HepG2 (cell line): ENCODE measurements at regions not wholly inside any gene's neighbourhood (a gene's known extent, or its start where the extent isn't known, plus 50 kb on each side); places are given as distances from the start of the nearest gene placed in this dataset.
A peak's percentile ranks its signal among the peaks of the same experiment; 100 is the strongest.

Source experiments
- HNRNPK ChIP-seq: fragments of 200-400 bp; formaldehyde crosslinking; IDR thresholded peaks from 2 replicates; pipeline ENCODE4 v1.6.1; 2018; ENCODE audit warnings: low read length, low read depth, moderate library complexity, mild to moderate bottlenecking; ENCODE audit not compliant: poor library complexity, severe bottlenecking
- KDM1A ChIP-seq: IDR thresholded peaks from 2 replicates; pipeline ENCODE4 v1.6.1; 2016; ENCODE audit warnings: missing compliant biosample characterization
- MIER3 ChIP-seq: IDR thresholded peaks from 2 replicates; pipeline ENCODE4 v1.6.1; 2016; ENCODE audit warnings: missing compliant biosample characterization, borderline replicate concordance
- SNAPC2 ChIP-seq: sonication (generic); formaldehyde crosslinking; IDR thresholded peaks from 2 replicates; pipeline ENCODE4 v1.8.1; 2022; ENCODE audit warnings: mild to moderate bottlenecking, missing genetic modification reagents
- SP5 ChIP-seq: IDR thresholded peaks from 2 replicates; pipeline ENCODE4 v1.6.1; 2016; ENCODE audit warnings: low read depth, borderline replicate concordance
- TMF1 ChIP-seq: sonication (generic); formaldehyde crosslinking; IDR thresholded peaks from 2 replicates; pipeline ENCODE4 v1.8.1; 2022; ENCODE audit warnings: low read depth, missing genetic modification reagents
- ZBTB38 ChIP-seq: sonication (generic); formaldehyde crosslinking; IDR thresholded peaks from 2 replicates; pipeline ENCODE4 v1.5.1; 2020; ENCODE audit warnings: mild to moderate bottlenecking, missing genetic modification reagents
- ZNF230 ChIP-seq: sonication (generic); formaldehyde crosslinking; IDR thresholded peaks from 2 replicates; pipeline ENCODE4 v1.4.0; 2020; ENCODE audit warnings: mild to moderate bottlenecking, missing genetic modification reagents
- ZNF34 ChIP-seq: sonication (generic); formaldehyde crosslinking; IDR thresholded peaks from 2 replicates; pipeline ENCODE4 v1.4.0; 2020; ENCODE audit warnings: mild to moderate bottlenecking, missing genetic modification reagents, borderline replicate concordance
- ZNF546 ChIP-seq: sonication (generic); formaldehyde crosslinking; conservative IDR thresholded peaks from 2 replicates; pipeline ENCODE4 v1.8.1; 2023; ENCODE audit warnings: mild to moderate bottlenecking, missing genetic modification reagents
- TF ChIP-seq, protein P1 (sequence below): sonication (generic); formaldehyde crosslinking; IDR thresholded peaks from 2 replicates; pipeline ENCODE4 v1.5.0; 2020; ENCODE audit warnings: mild to moderate bottlenecking, missing genetic modification reagents, borderline replicate concordance
- TF ChIP-seq, protein P2 (sequence below), 2 experiments: sonication (generic) in 1 of 2; formaldehyde crosslinking in 1 of 2; IDR thresholded peaks; 2 replicates each; pipeline versions ENCODE4 v1.4.0 to v1.6.1; 2016 to 2020; ENCODE audit warnings: borderline replicate concordance in 1 of 2, low read depth in 1 of 2, mild to moderate bottlenecking in 1 of 2, missing genetic modification reagents in 1 of 2
- TF ChIP-seq, protein P3 (sequence below): sonication (generic); IDR thresholded peaks from 2 replicates; pipeline ENCODE4 v1.6.1; 2016; ENCODE audit warnings: low read depth, borderline replicate concordance

DNA sequence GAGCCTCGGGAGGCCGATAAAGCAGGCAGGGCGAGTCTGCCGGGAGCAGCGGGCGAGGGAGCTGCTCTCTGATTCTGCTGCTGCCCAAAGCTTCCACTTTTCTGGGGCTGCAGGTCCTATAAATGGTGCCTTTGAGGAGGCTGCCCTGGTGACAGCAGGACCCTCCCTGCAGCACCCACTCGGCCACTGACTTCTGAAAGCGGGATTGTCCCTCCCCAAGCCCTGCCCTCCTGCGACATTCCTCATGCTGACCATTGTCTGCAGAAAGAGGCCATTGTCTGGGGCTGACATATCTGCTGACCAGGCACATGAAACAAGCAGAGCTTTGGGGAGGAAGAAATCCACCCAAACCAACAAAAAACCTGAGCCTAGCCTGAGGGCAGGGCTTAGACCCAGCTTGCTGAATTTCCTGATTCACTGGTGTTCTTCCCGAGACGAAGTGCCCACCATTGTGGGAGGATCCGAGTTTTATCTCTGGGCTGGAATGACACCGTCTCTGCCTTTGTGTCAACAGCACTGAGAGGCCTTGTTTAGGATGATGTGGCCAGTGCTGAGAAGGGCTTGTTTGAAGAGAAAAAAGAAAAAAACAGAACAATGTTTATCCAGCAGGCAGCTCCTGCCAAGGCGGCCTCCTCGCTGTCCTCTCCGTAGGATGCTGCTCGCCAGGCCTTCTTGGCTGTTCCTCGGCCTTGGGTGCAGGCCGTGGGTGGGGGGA, 129.7 kb downstream of the MYCN start (continued):
- TF ChIP-seq, protein P1, sequence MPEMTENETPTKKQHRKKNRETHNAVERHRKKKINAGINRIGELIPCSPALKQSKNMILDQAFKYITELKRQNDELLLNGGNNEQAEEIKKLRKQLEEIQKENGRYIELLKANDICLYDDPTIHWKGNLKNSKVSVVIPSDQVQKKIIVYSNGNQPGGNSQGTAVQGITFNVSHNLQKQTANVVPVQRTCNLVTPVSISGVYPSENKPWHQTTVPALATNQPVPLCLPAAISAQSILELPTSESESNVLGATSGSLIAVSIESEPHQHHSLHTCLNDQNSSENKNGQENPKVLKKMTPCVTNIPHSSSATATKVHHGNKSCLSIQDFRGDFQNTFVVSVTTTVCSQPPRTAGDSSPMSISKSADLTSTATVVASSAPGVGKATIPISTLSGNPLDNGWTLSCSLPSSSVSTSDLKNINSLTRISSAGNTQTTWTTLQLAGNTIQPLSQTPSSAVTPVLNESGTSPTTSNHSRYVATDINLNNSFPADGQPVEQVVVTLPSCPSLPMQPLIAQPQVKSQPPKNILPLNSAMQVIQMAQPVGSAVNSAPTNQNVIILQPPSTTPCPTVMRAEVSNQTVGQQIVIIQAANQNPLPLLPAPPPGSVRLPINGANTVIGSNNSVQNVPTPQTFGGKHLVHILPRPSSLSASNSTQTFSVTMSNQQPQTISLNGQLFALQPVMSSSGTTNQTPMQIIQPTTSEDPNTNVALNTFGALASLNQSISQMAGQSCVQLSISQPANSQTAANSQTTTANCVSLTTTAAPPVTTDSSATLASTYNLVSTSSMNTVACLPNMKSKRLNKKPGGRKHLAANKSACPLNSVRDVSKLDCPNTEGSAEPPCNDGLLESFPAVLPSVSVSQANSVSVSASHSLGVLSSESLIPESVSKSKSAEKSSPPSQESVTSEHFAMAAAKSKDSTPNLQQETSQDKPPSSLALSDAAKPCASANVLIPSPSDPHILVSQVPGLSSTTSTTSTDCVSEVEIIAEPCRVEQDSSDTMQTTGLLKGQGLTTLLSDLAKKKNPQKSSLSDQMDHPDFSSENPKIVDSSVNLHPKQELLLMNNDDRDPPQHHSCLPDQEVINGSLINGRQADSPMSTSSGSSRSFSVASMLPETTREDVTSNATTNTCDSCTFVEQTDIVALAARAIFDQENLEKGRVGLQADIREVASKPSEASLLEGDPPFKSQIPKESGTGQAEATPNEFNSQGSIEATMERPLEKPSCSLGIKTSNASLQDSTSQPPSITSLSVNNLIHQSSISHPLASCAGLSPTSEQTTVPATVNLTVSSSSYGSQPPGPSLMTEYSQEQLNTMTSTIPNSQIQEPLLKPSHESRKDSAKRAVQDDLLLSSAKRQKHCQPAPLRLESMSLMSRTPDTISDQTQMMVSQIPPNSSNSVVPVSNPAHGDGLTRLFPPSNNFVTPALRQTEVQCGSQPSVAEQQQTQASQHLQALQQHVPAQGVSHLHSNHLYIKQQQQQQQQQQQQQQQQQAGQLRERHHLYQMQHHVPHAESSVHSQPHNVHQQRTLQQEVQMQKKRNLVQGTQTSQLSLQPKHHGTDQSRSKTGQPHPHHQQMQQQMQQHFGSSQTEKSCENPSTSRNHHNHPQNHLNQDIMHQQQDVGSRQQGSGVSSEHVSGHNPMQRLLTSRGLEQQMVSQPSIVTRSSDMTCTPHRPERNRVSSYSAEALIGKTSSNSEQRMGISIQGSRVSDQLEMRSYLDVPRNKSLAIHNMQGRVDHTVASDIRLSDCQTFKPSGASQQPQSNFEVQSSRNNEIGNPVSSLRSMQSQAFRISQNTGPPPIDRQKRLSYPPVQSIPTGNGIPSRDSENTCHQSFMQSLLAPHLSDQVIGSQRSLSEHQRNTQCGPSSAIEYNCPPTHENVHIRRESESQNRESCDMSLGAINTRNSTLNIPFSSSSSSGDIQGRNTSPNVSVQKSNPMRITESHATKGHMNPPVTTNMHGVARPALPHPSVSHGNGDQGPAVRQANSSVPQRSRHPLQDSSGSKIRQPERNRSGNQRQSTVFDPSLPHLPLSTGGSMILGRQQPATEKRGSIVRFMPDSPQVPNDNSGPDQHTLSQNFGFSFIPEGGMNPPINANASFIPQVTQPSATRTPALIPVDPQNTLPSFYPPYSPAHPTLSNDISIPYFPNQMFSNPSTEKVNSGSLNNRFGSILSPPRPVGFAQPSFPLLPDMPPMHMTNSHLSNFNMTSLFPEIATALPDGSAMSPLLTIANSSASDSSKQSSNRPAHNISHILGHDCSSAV (CRISPR knock-in tag) = no peak
- TF ChIP-seq, protein P2, sequence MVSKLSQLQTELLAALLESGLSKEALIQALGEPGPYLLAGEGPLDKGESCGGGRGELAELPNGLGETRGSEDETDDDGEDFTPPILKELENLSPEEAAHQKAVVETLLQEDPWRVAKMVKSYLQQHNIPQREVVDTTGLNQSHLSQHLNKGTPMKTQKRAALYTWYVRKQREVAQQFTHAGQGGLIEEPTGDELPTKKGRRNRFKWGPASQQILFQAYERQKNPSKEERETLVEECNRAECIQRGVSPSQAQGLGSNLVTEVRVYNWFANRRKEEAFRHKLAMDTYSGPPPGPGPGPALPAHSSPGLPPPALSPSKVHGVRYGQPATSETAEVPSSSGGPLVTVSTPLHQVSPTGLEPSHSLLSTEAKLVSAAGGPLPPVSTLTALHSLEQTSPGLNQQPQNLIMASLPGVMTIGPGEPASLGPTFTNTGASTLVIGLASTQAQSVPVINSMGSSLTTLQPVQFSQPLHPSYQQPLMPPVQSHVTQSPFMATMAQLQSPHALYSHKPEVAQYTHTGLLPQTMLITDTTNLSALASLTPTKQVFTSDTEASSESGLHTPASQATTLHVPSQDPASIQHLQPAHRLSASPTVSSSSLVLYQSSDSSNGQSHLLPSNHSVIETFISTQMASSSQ (IDR thresholded peaks at IDR 0.05; ENCODE audit: low read depth) = no peak
- TF ChIP-seq, protein P2 (CRISPR knock-in tag; IDR thresholded peaks at IDR 0.05; ENCODE audit: borderline replicate concordance) = peak; percentile 55; the same call in 1 of the 2 replicates
- TF ChIP-seq SP5 (CRISPR knock-in tag) (peak; percentile 83), SNAPC2 (CRISPR knock-in tag) (no peak), ZNF230 (no peak), KDM1A (CRISPR knock-in tag) (no peak), HNRNPK (no peak), MIER3 (CRISPR knock-in tag) (no peak), ZNF546 (CRISPR knock-in tag) (no peak), ZBTB38 (CRISPR knock-in tag) (no peak), TMF1 (CRISPR knock-in tag) (no peak), ZNF34 (no peak)
- TF ChIP-seq, protein P3, sequence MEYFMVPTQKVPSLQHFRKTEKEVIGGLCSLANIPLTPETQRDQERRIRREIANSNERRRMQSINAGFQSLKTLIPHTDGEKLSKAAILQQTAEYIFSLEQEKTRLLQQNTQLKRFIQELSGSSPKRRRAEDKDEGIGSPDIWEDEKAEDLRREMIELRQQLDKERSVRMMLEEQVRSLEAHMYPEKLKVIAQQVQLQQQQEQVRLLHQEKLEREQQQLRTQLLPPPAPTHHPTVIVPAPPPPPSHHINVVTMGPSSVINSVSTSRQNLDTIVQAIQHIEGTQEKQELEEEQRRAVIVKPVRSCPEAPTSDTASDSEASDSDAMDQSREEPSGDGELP = no peak; the same call in 1 of the 2 replicates
